C4-2B (cell line): ENCODE measurements at regions not wholly inside any gene's neighbourhood (a gene's known extent, or its start where the extent isn't known, plus 50 kb on each side); places are given as distances from the start of the nearest gene placed in this dataset.

ENCODE experiments used
- H3K27ac ChIP-seq: fragments of 450-650 bp; 2 replicates; pipeline ENCODE4 v1.5.1; 2017
- CTCF ChIP-seq: fragments of 450-650 bp; conservative IDR thresholded peaks from 2 replicates; pipeline ENCODE4 v1.5.1; 2017; ENCODE audit warnings: mild to moderate bottlenecking
- ZFX ChIP-seq: fragments of 450-650 bp; IDR thresholded peaks from 2 replicates; pipeline ENCODE4 v1.6.1; 2017

DNA sequence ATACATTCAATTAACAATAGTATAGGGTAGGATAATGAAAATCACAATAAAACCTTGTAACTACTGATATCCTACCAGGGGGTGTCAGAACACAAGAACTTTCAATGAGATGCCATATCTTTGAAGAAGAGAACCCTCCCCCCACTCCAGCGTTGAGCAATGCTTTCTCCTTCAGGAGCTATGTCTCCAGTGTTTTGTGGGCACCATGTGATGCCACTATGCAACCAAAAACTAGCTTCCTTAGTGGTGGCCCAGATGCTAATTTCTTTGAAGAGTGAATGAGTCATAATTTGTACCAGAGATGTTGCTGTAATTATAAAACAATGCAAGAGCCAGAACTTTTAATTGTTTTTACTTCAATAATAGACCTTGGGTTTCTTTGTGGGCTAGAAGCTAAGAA is 76.0 kb upstream of the ADO start:
- TF ChIP-seq ZFX (no peak), CTCF (no peak)
- H3K27ac ChIP-seq, result no peak overlapping the region

GRCh38 chr10:62732841-62733653 is 71.5 kb upstream of the ADO start:
- no peak for TF ChIP-seq CTCF
- TF ChIP-seq ZFX, result no peak
- H3K27ac ChIP-seq, result no peak overlapping the region

- no peak for TF ChIP-seq CTCF
- no peak for TF ChIP-seq ZFX
These were observed 70.7 kb upstream of the ADO start for GRCh38 chr10:62733654-62734293.

DNA sequence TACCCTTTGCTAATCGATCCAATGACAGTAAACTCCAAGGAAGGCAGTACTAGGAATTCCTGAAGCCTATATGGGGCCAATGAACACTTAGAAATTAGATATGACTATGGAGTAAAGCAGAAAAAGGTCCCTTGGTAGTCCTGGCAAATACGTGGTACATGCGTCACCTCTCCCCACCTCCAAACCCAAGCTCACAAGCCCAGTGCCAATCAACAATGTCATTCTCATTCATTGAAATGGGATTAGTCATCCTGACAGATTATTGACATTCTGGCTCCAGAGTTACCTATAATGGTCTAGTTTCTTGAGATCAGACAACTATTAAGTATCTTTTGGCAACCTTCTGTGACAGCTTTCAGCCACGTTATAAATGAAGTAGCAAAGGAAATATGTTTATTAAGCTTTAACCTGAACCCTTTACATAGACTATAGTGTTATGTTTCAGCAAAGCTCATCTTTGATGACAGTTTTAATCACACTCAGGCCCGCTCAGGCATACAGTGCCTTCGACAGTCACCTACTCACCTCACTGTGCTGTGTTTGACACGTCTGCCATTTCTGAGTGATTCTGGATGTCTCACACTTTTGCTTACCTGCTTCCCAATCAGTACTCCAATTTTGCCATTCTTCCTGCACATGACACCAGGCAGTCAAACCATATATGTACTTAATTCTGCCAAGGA is 69.6 kb upstream of the ADO start:
- TF ChIP-seq ZFX (no peak), CTCF (no peak)
- no peak overlapping the region for H3K27ac ChIP-seq

More at GRCh38 chr10:62733654-62734293, 70.7 kb upstream of the ADO start:
- no peak overlapping the region for H3K27ac ChIP-seq

- H3K27ac ChIP-seq, result no peak overlapping the region
- TF ChIP-seq CTCF (no peak), ZFX (no peak)
These were observed 68.9 kb upstream of the ADO start for GRCh38 chr10:62735464-62736167.

- TF ChIP-seq ZFX (no peak), CTCF (no peak)
- H3K27ac ChIP-seq, result no peak overlapping the region
These were observed 68.4 kb upstream of the ADO start for GRCh38 chr10:62736168-62736546.

GRCh38 chr10:62738916-62739315 is 65.6 kb upstream of the ADO start:
- TF ChIP-seq CTCF (no peak), ZFX (no peak)
- H3K27ac ChIP-seq, result no peak overlapping the region
